ENCODE measurements at regions not wholly inside any gene's neighbourhood (a gene's known extent, or its start where the extent isn't known, plus 50 kb on each side); places are given as distances from the start of the nearest gene placed in this dataset.

GRCh38 chr20:40588891-40589290 lies 100.1 kb downstream of the MAFB start:
- no peak for TF ChIP-seq CTCF (IDR thresholded peaks at IDR 0.05; ENCODE audit: low read length)
- TF ChIP-seq EZH2 (IDR thresholded peaks at IDR 0.05; ENCODE audit: borderline replicate concordance, low read length) = no peak
